ENCODE measurements at regions not wholly inside any gene's neighbourhood (a gene's known extent, or its start where the extent isn't known, plus 50 kb on each side); places are given as distances from the start of the nearest gene placed in this dataset.

DNA sequence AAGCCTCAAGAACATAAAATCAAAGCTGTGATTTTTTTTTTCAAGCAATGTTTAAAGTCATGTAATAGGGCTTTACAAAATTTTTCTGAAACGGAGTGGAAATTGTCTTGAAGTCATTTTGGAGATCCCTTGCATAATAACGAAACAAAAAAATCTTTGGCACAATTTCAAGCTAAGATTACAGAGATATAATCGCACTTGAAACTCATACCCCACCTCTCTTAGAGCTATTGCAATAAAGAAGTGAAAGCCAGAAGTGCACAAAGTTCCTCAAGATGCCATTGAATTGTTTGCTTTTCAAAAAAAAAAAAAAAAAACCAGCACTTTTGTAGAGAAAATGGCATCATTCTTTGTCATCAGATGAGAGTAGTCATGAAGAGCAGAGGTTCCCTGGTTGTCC, 152.3 kb downstream of the PAX3 start:
- DNase-seq (ENCODE audit: low read depth), result no peak

DNA sequence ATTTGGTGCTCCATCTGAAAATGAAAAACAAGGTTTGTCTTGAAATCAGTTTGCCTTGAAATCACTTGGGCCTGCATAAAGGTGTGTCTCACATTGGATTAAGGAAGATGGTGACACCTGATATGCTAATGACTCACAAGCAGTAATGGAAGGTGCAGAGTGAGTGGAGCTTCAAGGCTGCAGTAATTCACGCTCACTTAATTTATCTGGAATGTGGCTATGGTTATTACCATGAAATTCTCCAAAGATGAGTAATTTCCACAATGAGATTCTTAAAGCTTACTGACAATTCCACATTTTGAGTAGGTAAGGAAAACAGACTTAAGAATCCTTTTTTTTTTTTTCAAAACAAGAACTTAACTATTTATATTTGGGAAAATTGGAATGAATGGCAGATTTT, 156.8 kb downstream of the PAX3 start:
- DNase-seq (ENCODE audit: low read depth), result peak; percentile 33

DNA sequence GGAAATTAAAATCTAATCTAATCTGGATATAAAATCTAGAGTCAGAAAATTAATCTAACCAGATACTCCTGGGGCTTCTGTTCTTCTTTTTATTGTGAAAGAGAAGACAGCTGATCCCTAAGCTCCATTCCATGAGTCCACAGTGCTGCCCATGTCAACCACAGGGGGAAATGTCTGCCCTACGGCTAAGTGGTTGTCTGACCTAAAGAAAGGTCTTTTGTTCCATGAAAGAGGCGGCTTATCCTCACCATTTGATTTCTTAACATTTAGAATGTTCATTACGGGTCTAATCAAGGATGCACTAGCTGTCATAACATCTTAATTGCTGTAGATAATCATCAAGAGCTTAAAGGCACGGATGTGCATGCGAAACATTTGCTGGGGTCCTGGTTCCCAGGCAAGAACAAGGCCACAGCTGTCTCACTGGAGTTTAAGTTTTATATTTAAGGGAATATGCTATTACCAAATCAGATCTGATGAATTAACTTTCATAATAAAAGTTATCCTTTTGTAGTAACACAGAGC, 162.6 kb downstream of the PAX3 start:
- DNase-seq (ENCODE audit: low read depth), result no peak

DNA sequence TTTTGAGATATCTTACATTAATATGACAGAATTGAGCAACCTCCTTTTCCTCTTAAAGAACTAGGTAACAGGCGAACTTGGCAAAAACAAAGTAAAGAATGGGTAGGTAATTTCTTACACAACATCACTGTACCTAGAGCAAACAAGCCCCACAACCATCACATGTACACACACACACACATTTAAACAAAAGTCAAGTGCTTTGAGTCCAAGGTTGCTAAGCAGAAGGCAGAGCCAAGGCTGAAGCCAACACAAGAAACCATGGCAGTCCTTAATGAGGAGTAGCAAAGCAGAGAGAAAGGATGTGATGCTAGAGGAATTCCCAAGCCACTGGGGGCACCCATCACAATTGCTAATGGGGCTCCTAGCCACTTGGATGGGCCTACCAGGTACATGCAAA, 164.1 kb downstream of the PAX3 start:
- no peak for DNase-seq (ENCODE audit: low read depth)

DNA sequence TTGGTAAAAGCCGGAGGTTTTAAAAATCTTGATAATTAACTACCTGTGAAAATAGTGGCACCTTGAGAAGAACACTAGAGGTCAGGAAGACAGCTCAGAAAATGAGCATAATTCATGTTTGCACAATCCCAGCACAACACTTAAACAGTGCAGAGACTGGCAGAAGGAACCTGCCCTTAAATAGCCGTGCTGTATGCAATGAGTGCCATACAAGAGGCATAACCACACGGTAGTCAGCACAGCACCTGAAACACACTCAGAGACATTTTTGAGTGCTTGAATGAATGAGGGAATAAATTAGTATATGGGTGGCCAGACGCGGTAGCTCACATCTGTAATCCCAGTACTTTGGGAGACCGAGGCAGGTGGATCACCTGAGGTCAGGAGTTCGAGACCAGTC, 164.9 kb downstream of the PAX3 start:
- no peak for DNase-seq (ENCODE audit: low read depth)

DNA sequence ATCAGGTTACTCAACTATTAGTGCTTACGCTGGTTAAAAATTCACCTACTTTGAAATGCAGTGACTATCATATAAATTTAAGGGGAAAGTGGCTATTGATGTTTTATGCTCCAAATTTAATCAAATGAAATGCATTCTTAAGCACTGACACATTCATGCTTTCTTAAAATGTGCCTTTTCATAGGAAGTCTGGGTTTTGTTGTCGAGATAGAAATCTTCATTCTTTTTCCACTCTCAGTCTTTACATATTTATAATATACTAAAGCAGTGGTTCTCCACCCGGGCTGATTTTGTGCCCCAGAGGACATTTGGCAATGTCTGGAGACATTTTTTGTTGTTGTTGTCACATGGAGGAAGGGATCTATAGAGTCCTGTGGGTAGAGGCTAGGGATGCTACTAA, 167.9 kb downstream of the PAX3 start:
- DNase-seq (ENCODE audit: low read depth), result no peak

DNA sequence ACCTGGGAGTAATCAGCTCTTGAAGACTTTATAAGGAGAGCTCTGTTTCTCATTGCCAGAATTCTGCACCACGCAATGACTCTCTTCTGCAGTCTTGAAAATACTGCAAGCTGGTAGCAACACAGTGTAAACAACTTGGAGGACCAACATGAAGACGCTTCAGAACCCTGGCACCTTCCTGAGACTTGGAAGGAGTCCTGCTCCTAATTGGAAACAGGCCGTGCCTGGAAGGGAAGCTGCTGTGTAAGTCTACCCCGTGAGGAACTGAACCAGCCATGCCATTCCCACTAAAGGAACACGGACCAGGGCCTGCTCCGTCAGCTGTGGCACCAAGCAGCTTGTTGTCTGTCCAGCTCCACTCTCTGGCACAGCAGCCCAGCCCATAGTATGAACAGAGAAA, 171.1 kb downstream of the PAX3 start:
- no peak for DNase-seq (ENCODE audit: low read depth)

DNA sequence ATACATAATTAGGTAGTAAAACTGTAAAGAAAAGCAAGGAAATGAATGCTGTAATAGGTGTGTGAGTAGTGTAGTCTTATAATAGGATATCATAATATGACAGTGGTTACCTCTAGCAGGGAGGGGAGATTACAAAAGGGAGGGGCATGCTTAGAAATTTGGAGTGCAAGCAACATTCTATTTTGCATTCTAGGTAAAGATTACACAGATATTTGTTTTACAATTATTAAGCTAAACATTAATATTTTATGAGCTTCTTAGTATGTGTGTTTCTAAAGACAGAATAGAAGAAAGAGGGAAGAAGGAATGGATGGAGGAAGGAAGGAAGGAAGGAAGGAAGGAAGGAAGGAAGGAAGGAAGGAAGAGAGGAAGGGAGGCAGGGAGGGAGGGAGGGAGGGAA, 177.9 kb downstream of the PAX3 start:
- no peak for DNase-seq (ENCODE audit: low read depth)

DNA sequence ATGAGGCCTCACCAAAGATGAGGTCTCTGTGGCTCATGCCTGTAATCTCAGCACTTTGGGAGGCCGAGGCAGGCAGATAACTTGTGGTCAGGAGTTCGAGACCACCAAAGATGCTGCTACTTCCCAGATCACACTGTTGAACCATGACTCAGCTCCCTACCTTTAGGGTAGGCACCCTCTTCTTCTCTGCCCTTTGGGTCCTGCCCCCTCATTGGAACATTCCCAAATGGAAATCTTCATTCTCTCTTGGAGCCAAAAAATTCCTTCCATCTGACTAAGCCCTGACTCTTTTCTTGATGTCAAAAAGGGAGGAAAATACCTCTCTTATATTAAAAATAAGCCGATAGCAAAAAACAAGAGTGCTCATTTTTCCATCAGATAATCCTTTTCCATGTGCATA, 183.5 kb downstream of the PAX3 start:
- no peak for DNase-seq (ENCODE audit: low read depth)

DNA sequence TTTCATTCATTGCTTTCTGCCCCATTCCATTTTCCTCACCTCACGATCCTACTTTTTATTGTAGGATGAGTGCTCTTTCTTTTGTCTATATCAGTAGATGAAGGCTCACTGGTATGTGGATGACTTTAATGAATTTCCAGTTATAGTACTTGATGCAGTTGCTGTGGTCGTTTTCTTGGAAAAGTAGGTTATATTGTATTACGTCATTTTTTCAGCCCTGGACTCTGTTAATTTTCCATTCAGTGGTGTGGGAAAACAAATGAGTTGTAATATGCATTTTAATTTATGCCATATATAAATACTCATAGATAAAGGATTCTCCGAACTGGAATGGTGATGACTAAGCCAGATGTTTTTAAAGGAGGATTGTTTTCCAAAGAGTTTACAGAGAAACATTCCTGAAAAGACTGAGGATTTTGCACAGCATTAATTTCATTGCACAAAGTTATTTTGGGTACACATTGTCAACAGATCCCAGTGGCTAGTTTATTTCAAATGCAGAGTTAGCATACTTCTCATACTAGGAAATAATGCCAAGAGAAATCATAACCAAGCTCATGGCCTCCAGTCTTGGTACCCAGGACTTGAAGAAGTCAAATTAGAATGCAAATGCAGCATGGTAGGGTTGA, 189.7 kb downstream of the PAX3 start:
- DNase-seq (ENCODE audit: low read depth), result no peak

DNA sequence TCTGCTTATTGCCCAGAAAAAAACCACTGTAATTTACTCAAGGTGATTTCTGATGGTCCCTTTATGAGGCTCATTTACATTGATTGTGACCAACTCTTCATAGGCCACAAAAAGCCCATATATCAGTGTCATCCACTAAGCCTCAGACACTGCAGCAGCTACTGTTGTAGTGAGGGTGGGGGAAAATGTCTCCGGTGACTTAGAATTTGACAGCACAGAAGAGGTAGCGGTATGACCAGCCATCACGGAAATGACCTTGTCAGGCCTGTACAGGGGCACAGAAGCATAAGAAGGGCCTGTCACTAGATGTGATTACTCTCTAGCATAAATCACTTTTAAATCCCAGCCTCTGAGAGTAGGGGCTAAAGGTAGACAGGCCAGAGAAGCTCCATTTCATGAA, 190.3 kb downstream of the PAX3 start:
- no peak for DNase-seq (ENCODE audit: low read depth)

DNA sequence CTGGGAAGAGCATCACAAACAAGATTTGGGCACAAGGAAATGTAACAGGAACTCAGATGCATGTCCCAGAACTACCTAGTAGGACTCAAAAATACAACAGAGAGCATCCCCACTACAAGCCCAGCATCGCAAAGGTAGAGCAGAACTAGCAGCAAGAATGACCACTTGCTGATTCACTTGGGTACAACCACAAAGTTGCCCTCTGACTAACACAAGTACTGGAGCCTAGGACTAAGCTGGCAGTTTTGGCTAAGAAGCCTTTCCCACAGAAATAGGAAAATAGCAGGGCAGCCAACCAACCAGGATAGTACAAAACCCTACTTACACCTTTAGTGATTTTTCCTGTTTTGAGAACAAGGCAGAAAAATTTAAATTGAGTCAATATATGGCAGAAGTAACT, 193.8 kb downstream of the PAX3 start:
- DNase-seq (ENCODE audit: low read depth), result no peak

DNA sequence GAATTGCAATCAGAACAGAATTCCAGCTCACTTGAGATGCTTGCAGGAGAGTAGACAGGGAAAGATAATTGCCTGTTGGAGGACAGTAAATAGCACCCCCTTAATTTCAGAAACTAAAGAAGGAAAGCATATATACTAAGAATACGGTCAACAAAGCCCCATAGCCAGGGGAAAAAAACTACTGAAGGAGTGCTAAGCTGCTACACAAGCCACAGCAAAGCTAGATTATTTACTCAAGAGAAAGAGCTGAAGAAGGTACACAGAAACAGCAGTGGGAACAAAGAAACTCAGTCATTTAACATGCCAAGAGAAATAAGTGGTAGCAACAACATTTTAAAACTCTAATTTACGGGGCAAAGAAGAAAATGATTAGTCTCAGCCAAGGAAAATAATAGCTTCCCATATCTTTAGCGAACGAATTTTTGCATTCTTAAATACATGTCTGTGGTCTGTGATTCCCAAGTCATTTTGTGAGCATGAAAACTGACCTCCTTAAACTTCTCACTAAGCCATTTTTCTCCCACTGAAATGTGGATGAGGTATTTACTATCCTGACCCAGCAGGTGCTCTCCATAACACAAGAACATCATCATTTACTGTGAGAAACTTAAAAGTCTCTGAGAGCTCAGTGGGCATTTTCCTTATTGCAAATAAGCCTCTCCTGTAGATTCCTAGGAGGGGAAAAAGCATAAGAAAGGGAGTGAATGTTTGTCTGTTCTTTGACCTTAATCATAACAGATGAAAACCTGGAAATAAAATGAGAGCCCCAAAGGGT, 196.0 kb downstream of the PAX3 start:
- DNase-seq (ENCODE audit: low read depth), result no peak

DNA sequence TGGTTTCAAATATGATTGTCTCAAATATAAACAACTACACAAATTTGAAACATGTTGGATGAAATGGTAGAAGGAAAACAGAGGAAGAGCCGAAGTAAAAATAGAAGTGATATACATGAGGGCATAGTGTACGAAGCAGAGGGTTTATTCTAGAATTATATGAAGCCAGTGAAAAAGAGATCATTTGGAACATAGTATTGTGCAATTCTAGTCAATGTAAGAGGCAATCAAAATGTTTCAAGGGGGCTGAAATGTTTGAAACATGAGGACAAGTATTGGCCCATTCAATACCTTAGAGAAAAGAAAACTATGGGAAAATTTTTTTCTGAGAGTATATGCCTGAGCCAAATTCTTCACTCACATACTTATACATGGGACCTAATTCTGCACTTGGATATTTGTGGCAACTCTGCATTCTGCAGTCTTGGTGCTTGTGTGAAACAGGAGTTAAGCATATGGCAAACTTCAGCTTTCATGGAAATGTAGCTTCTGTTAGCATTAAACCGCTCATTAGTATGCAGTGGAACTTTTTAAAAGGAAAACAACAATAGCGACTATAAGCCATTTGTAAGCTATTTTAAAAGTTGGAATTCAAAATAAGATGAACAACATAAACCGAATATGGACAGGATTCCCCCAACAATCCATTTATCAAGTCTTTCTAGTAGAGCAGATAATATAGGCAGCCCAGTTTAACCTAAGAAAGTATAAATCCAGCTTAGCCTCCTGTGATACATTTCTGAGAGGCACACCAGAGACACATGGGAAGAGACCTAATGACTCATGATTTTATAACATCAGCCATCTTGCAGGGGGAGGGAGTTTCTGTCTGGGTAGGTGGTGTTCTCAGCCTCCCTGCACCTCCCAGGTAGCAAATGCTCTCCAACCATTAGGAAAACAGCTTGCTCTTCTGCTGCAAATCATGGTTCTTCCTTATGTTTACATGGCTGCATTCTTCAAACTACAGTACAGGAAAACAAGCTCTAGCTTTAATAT, 197.8 kb downstream of the PAX3 start:
- no peak for DNase-seq (ENCODE audit: low read depth)

DNA sequence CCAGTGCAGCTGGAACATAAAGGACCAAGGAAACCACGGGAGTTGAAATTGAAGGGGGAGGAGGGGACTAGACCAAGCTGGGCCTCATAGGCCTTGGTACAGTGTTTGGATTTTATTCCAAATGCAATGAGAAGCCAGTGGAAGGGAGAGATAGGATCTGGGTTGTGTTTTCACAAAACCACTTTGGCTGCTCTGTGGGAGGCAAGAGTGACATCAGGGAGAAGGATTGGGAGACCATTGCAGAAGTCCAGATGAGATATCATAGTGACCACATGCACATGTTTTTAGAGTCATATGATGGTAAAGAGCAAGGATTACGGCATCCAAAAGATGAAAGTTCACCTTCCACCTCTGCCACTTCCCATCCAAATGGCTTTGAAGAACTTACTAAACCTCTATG, 210.2 kb downstream of the PAX3 start:
- DNase-seq (ENCODE audit: low read depth), result no peak

DNA sequence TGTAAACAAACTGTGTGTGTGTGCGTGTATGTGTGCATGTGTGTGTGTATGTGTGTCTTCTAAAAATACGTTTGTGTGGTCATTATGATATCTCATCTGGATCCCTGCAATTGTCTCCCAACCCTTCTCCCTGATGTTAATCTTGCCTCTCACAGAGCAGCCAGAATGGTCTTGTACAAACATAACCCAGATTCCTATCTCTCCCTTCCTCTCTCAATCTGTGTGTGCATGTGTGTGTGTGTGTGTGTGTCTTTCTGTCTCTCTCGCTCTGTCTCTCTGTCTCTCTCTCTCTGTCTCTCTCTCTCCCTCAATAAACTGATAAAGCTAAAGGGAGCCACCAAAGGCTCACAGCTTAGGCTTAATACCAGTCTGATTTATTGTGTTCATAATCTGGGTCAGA, 210.8 kb downstream of the PAX3 start:
- no peak for DNase-seq (ENCODE audit: low read depth)

DNA sequence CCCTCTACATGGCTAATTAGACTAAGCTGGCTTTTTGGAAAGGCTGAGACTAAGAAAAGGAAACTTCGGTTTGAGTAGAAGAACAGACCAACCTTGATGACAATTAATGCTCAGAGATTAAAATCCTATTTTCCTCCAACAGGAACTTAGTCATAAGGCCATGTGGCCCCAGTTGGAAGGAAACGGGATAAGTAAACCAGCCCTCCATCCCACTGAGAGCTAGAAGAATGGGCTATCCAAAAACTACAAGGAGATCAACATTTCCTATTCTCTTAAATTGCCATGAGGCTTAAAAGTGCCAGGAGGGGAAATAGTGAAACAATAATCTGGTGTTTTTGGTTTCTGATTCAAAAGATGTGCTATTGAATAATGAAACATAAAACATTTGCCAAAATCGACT, 216.6 kb downstream of the PAX3 start:
- no peak for DNase-seq (ENCODE audit: low read depth)

DNA sequence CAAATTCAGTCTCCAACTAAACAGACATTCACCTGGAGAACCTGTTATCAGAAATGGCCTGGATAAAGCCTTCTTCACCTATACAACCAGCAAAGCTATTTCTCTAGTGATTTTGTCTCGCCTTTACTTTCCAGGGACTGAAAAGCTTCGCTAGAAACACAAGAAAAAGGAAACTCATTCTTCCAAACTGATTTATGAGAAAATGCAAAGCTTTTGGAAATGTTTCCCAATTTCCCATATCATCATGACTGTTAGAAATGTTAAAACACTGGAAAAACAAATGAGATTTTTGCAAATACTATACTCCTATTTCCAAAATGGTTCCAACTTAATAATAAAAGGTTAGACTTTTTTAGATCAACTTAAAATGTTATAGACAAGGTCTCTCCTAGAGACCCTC, 218.7 kb downstream of the PAX3 start:
- DNase-seq (ENCODE audit: low read depth), result no peak

DNA sequence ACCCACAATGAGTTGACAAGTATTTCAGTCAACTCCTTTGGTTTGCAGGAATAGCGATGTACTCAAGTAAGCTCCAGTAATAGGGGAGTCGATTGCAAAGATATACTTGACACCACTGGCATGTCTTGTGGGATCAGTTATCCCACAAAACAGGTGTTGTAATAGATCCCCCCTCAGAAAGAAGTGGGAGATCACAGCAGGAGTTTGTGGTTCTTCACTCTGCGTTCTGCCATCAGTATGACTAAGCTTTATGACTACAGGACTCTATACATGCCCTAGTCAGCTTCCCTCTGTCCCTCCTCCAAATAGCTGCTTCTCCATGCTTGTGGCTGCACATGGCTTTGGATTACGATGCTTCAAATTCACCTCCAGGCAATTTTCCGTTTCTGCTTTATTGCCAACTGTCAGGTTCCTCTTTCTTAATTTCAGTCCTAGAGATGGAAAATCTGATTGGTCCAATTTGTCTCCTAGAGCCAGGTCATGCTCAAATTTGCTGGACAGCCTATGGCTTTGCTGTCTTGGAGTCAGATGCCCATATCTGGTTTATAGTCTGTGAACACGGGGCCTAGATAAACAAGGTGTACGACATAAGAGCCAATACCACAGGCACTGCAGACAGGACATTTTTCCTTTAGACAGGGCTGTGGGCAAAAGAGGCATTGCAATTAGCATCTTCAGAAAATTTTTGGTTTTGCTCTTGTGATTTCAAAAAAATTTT, 221.7 kb downstream of the PAX3 start:
- DNase-seq (ENCODE audit: low read depth), result no peak

DNA sequence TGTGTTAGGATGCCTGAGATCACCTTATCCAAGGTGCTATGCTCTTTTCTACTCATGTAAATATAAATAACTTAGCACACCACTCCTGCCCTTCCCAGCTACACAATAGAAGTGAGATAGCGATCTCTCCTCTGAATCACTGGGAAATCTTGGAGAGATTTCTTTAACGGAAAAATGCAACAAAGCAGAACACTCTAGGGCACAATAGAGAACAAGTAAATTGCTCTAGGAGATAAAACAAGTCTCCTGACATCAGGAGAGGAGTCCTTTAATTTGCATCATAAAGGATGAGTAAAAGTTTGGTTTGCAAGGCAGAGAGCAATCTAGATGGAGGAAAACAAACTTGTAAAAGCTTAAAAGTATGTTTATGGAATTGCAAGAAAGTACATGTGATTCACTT, 224.1 kb downstream of the PAX3 start:
- DNase-seq (ENCODE audit: low read depth), result no peak

DNA sequence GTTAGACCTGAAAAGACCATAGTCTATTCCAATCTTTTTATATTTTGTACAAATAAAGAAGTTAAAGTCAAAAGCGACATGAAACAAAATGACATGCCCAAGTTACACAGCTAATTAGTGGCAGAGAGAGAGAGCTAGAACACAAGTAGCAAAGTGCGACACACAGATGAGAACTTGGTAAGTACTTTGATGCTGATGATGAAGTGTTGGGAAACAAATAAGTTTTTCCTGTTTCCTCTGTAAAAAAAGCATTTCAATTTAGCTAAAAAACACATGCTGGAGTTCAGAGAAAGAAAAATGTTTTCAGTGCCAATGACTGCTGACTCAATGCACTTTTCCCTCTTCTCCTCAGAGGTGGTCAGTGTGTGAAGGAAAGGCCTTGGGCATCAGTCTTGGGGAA, 226.9 kb downstream of the PAX3 start:
- DNase-seq (ENCODE audit: low read depth), result no peak

DNA sequence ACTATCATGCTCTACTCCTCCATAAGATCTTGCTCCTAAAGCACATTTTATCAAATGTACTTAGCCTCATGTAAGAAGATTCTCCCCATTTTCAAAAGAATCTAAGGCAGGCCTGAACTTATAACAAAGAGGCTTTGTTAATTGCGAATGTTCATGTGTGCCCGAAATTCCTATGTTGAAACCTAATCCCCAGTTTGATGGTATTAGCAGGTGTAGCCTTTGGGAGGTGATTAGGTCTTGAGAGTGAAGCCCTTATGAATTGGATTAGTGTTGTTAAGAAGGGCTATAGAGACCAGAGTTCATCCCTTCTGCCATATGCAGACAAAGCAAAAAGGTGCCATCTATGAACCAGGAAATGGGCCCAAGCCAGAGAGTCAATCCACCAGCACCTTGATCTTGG, 234.5 kb downstream of the PAX3 start:
- no peak for DNase-seq (ENCODE audit: low read depth)
